Gastroesophageal sphincter (tissue), 4 donors: ENCODE measurements at regions not wholly inside any gene's neighbourhood (a gene's known extent, or its start where the extent isn't known, plus 50 kb on each side); places are given as distances from the start of the nearest gene placed in this dataset.

Experiments used
- ATAC-seq: fragments of 150-250 bp; one replicate; pipeline ENCODE4 v1.9.1; 2016; ENCODE audit warnings: mild to moderate bottlenecking, moderate library complexity
- H3K27ac ChIP-seq, 4 donors: fragments of 200-600 bp; sonication (generic) in 3 of 4; 1 replicate in 3 of 4; 2 replicates in 1 of 4; pipeline ENCODE4 v1.5.1; 2016 to 2019
- H3K27me3 ChIP-seq: fragments of 200-600 bp; sonication (generic); one replicate; pipeline ENCODE4 v1.5.1; 2019
- H3K36me3 ChIP-seq, 2 donors: fragments of 200-600 bp; sonication (generic); one replicate each; pipeline ENCODE4 v1.5.1; 2019; ENCODE audit warnings: control low read depth in 1 of 2
- H3K4me1 ChIP-seq, 3 donors: fragments of 200-600 bp; sonication (generic); 1 replicate in 2 of 3; 2 replicates in 1 of 3; pipeline ENCODE4 v1.5.1; 2016 to 2019; ENCODE audit warnings: control low read depth in 2 of 3
- H3K4me3 ChIP-seq, 2 donors: fragments of 200-600 bp; sonication (generic); one replicate each; pipeline ENCODE4 v1.5.1; 2019; ENCODE audit warnings: mild to moderate bottlenecking in 1 of 2, moderate library complexity in 1 of 2
- H3K9me3 ChIP-seq, 3 donors: fragments of 200-600 bp; sonication (generic); one replicate each; pipeline ENCODE4 v1.5.1; 2017 to 2019; ENCODE audit warnings: control low read depth in 2 of 3
- EP300 ChIP-seq: sonication (generic); formaldehyde crosslinking; IDR thresholded peaks from one replicate; pipeline ENCODE4 v1.6.1; 2017; ENCODE audit warnings: antibody characterized with exemption, mild to moderate bottlenecking
- POLR2A ChIP-seq, 2 donors: fragments of 450-650 bp; IDR thresholded peaks; one replicate each; pipeline ENCODE4 v1.6.1; 2017; ENCODE audit warnings: antibody characterized with exemption in 2 of 2, mild to moderate bottlenecking in 2 of 2, moderate library complexity in 1 of 2
- POLR2AphosphoS5 ChIP-seq: sonication (generic); formaldehyde crosslinking; IDR thresholded peaks from one replicate; pipeline ENCODE4 v1.6.1; 2017; ENCODE audit warnings: antibody characterized with exemption
- WGBS, 2 donors: methylation state at CpG; one replicate each; pipeline ENCODE4 v1.1.5; 2018; ENCODE audit warnings: low coverage in 1 of 2; 5-methylcytosine and 5-hydroxymethylcytosine counted together
- TF ChIP-seq, protein P1 (sequence below), 4 experiments: fragments of 200-600 bp in 2 of 4; fragments of 450-650 bp in 2 of 4; sonication (generic) in 1 of 4; IDR thresholded peaks; one replicate each; pipeline ENCODE4 v1.5.1; 2017 to 2019; ENCODE audit warnings: antibody characterized with exemption in 4 of 4, mild to moderate bottlenecking in 2 of 4, moderate library complexity in 2 of 4

- Histone ChIP-seq H3K27ac (no peak overlapping the region), H3K4me1 (peaks cover 0 to 33% (median 15%) of the 10 kb centered on the region in 3 donors), H3K9me3 (no peaks in the 10 kb centered on the region), H3K36me3 (no peaks in the 10 kb centered on the region), H3K4me3 (no peak overlapping the region), H3K27me3 (no peaks in the 10 kb centered on the region)
- ATAC-seq, result no peak
- TF ChIP-seq POLR2AphosphoS5 (no peak), EP300 (no peak), POLR2A (IDR thresholded peaks at IDR 0.05) (no peak)
- TF ChIP-seq, protein P1, sequence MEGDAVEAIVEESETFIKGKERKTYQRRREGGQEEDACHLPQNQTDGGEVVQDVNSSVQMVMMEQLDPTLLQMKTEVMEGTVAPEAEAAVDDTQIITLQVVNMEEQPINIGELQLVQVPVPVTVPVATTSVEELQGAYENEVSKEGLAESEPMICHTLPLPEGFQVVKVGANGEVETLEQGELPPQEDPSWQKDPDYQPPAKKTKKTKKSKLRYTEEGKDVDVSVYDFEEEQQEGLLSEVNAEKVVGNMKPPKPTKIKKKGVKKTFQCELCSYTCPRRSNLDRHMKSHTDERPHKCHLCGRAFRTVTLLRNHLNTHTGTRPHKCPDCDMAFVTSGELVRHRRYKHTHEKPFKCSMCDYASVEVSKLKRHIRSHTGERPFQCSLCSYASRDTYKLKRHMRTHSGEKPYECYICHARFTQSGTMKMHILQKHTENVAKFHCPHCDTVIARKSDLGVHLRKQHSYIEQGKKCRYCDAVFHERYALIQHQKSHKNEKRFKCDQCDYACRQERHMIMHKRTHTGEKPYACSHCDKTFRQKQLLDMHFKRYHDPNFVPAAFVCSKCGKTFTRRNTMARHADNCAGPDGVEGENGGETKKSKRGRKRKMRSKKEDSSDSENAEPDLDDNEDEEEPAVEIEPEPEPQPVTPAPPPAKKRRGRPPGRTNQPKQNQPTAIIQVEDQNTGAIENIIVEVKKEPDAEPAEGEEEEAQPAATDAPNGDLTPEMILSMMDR (IDR thresholded peaks at IDR 0.05), result no peak
- WGBS, 2 donors, result 95 to 100% methylated on average over 1 to 5 of the region's 5 CpGs
Observed at GRCh38 chr9:95775191-95775590, 100.3 kb upstream of the ERCC6L2 start.

DNA sequence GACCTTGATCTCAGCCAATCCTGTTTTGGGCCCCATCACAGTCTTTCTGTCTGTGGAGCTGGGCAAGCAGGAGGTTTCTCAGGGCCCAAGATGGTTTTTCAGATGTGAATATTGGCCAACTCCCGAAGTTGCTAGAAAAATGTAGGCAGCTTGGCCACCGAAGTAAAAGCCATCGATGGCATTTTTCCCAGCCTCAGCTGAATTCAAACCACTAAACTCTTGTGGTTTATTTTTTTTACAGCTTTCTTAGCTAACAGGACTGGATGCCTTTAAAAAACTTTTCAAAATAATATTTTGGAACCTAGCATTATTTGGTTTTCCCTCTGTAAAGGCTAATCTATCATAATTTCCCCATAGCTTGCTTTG, 102.5 kb upstream of the ERCC6L2 start:
- Histone ChIP-seq H3K27me3 (no peaks in the 10 kb centered on the region), H3K4me1 (peaks cover 0 to 33% (median 15%) of the 10 kb centered on the region in 3 donors), H3K36me3 (no peaks in the 10 kb centered on the region), H3K27ac (peak overlapping the region in 3 of 4 donors; percentile 72 to 77 (median 74)), H3K9me3 (no peaks in the 10 kb centered on the region), H3K4me3 (no peak overlapping the region)
- ATAC-seq, result no peak
- WGBS, 2 donors, result 23 to 59% methylated on average over 3 of the region's 3 CpGs
- no peak for TF ChIP-seq POLR2AphosphoS5
- no peak for TF ChIP-seq EP300
- TF ChIP-seq, protein P1 (IDR thresholded peaks at IDR 0.05), result no peak

DNA sequence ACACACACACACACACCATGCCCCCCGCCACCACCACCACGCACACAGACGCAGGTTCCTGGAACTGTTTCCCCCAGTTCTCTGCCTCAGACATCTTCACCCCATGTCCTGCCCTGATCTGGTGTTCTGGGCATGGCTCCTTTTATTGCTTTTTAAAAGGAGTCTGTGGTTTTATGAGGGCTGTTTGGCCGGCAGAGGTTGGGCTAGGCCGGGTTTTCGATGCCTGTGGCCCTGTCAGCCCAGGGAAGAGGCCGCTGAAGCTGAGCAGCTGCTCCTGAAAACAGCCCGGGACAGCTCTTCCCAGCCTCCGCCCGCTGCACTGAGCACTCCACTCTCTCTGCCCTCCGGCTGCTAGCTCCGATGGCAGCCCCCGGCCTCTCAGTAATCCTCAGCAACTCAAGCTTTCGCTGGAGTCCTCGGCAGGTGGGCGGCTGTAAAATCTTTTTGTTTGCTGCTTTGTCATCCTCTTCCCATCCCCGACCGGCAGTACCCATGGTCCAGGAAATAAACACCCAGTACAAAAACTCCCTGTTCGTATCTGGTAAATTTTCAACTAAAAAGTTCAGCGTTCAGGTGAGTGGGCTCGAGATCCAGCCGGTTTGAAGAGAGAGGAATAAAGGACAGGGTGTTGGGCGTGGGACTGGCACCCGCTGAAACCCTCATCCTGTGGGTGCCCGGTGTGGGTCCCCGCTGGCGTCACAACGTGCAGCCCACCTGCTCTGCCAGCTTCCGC, 103.0 kb upstream of the ERCC6L2 start:
- ATAC-seq, result peak; percentile 75
- WGBS, 2 donors, result 16 to 55% methylated on average over 5 to 21 of the region's 29 CpGs

GRCh38 chr9:95771556-95772246, 103.8 kb upstream of the ERCC6L2 start:
- TF ChIP-seq, protein P1 (IDR thresholded peaks at IDR 0.05), result no peak
- peak; percentile 22 for TF ChIP-seq POLR2AphosphoS5
- 17 to 20% methylated on average over 3 to 19 of the region's 20 CpGs for WGBS, 2 donors
- Histone ChIP-seq H3K4me3 (peak overlapping the region in 1 of 2 donors; percentile 9), H3K36me3 (no peaks in the 10 kb centered on the region), H3K27me3 (no peaks in the 10 kb centered on the region), H3K4me1 (peaks cover 0 to 33% (median 15%) of the 10 kb centered on the region in 3 donors), H3K9me3 (no peaks in the 10 kb centered on the region), H3K27ac (peak overlapping the region in 3 of 4 donors; percentile 72 to 77 (median 74))
- ATAC-seq, result peak; percentile 60

More for the DNA sequence above, 103.0 kb upstream of the ERCC6L2 start:
- no peaks in the 10 kb centered on the region for H3K36me3 ChIP-seq
- H3K4me1 ChIP-seq, result peaks cover 0 to 33% (median 15%) of the 10 kb centered on the region in 3 donors
- TF ChIP-seq, protein P1 (IDR thresholded peaks at IDR 0.05), result peak in 1 of 4 experiments; percentile 17
- TF ChIP-seq POLR2AphosphoS5 (no peak), POLR2A (IDR thresholded peaks at IDR 0.05) (no peak), EP300 (no peak)
- H3K27ac ChIP-seq, result peak overlapping the region in 3 of 4 donors; percentile 72 to 77 (median 74)
- H3K27me3 ChIP-seq, result no peaks in the 10 kb centered on the region
- peak overlapping the region in 1 of 2 donors; percentile 13 for H3K4me3 ChIP-seq
- no peaks in the 10 kb centered on the region for H3K9me3 ChIP-seq
